ENCODE measurements at regions not wholly inside any gene's neighbourhood (a gene's known extent, or its start where the extent isn't known, plus 50 kb on each side); places are given as distances from the start of the nearest gene placed in this dataset.

DNA sequence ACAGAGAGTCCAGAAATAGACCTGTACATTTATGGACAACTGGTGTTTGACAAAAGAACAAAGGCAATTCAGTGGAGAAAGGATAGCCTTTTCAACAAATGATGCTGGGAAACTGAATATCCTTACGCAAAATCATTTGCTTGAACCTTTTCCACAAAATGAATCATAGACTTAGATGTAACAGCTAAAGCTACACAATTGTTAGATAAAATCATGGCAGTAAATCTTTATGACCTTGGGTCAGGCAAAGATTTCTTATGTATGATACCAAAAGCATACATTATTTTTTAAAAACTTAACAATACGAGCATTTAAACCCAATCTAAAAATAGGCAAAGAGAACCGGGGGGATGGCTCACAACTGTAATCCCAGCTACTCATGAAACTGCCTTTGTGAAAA is 73.5 kb upstream of the DST start (continued):
- TF ChIP-seq, protein P1, sequence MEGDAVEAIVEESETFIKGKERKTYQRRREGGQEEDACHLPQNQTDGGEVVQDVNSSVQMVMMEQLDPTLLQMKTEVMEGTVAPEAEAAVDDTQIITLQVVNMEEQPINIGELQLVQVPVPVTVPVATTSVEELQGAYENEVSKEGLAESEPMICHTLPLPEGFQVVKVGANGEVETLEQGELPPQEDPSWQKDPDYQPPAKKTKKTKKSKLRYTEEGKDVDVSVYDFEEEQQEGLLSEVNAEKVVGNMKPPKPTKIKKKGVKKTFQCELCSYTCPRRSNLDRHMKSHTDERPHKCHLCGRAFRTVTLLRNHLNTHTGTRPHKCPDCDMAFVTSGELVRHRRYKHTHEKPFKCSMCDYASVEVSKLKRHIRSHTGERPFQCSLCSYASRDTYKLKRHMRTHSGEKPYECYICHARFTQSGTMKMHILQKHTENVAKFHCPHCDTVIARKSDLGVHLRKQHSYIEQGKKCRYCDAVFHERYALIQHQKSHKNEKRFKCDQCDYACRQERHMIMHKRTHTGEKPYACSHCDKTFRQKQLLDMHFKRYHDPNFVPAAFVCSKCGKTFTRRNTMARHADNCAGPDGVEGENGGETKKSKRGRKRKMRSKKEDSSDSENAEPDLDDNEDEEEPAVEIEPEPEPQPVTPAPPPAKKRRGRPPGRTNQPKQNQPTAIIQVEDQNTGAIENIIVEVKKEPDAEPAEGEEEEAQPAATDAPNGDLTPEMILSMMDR (conservative IDR thresholded peaks at IDR 0.05; ENCODE audit: low read depth in 2 of 2) = no peak
- TF ChIP-seq, protein P2, sequence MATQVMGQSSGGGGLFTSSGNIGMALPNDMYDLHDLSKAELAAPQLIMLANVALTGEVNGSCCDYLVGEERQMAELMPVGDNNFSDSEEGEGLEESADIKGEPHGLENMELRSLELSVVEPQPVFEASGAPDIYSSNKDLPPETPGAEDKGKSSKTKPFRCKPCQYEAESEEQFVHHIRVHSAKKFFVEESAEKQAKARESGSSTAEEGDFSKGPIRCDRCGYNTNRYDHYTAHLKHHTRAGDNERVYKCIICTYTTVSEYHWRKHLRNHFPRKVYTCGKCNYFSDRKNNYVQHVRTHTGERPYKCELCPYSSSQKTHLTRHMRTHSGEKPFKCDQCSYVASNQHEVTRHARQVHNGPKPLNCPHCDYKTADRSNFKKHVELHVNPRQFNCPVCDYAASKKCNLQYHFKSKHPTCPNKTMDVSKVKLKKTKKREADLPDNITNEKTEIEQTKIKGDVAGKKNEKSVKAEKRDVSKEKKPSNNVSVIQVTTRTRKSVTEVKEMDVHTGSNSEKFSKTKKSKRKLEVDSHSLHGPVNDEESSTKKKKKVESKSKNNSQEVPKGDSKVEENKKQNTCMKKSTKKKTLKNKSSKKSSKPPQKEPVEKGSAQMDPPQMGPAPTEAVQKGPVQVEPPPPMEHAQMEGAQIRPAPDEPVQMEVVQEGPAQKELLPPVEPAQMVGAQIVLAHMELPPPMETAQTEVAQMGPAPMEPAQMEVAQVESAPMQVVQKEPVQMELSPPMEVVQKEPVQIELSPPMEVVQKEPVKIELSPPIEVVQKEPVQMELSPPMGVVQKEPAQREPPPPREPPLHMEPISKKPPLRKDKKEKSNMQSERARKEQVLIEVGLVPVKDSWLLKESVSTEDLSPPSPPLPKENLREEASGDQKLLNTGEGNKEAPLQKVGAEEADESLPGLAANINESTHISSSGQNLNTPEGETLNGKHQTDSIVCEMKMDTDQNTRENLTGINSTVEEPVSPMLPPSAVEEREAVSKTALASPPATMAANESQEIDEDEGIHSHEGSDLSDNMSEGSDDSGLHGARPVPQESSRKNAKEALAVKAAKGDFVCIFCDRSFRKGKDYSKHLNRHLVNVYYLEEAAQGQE (IDR thresholded peaks at IDR 0.05; ENCODE audit: unreplicated experiment) = no peak
- TF ChIP-seq, protein P3, sequence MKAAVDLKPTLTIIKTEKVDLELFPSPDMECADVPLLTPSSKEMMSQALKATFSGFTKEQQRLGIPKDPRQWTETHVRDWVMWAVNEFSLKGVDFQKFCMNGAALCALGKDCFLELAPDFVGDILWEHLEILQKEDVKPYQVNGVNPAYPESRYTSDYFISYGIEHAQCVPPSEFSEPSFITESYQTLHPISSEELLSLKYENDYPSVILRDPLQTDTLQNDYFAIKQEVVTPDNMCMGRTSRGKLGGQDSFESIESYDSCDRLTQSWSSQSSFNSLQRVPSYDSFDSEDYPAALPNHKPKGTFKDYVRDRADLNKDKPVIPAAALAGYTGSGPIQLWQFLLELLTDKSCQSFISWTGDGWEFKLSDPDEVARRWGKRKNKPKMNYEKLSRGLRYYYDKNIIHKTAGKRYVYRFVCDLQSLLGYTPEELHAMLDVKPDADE (IDR thresholded peaks at IDR 0.05) = no peak

DNA sequence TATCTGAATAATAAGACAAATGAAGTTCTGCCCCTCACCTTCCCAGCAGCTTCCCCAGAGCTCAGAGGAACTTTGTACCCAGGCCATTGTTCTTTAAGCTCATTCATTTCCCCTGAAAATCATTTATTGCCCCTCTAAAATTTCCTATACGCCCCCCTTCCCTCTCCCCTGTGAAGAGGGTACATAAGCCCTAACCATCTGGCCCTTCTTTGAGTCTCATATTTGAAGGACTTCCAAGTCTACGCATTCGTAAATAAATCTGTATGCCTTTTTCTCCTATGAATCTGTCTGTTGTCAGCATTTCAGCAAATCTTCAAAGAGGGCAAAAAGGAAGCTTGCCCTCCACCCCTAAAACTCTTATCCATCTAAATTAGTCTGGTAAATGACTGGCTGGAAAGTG is 73.1 kb upstream of the DST start:
- Mint-ChIP-seq H3K4me3 (no peak overlapping the region; the same call in 2 of the 3 replicates), H3K27ac (no peak overlapping the region), H3K4me1 (peaks cover 70% of the 10 kb centered on the region), H3K9me3 (peaks cover 23% of the 10 kb centered on the region), H3K27me3 (ENCODE audit: insufficient read depth, low read depth, poor library complexity) (peaks cover 3% of the 10 kb centered on the region), H3K36me3 (ENCODE audit: low read depth) (peaks cover 34% of the 10 kb centered on the region)
- Histone ChIP-seq H3K27ac (ENCODE audit: low read depth) (no peak overlapping the region), H2AFZ (no peak overlapping the region), H3F3A (replicated peaks; ENCODE audit: low read depth) (no peaks in the 10 kb centered on the region; the same call in 1 of the 2 replicates), H4K20me1 (replicated peaks; ENCODE audit: insufficient read depth) (no peaks in the 10 kb centered on the region), H3K27me3 (ENCODE audit: insufficient read depth) (no peaks in the 10 kb centered on the region), H3K9me2 (ENCODE audit: insufficient read depth) (no peaks in the 10 kb centered on the region), H3K4me2 (peak overlapping the region; percentile 29; the same call in 1 of the 2 replicates), H3K4me3 (no peak overlapping the region), H3K4me1 (ENCODE audit: insufficient read depth) (peaks cover 61% of the 10 kb centered on the region), H3K79me2 (replicated peaks; ENCODE audit: insufficient read depth) (peaks cover 93% of the 10 kb centered on the region), H3K36me3 (ENCODE audit: insufficient read depth) (no peaks in the 10 kb centered on the region)
- DNase-seq (ENCODE audit: low spot score) (no peak), ATAC-seq (no peak)
- TF ChIP-seq, protein P4, sequence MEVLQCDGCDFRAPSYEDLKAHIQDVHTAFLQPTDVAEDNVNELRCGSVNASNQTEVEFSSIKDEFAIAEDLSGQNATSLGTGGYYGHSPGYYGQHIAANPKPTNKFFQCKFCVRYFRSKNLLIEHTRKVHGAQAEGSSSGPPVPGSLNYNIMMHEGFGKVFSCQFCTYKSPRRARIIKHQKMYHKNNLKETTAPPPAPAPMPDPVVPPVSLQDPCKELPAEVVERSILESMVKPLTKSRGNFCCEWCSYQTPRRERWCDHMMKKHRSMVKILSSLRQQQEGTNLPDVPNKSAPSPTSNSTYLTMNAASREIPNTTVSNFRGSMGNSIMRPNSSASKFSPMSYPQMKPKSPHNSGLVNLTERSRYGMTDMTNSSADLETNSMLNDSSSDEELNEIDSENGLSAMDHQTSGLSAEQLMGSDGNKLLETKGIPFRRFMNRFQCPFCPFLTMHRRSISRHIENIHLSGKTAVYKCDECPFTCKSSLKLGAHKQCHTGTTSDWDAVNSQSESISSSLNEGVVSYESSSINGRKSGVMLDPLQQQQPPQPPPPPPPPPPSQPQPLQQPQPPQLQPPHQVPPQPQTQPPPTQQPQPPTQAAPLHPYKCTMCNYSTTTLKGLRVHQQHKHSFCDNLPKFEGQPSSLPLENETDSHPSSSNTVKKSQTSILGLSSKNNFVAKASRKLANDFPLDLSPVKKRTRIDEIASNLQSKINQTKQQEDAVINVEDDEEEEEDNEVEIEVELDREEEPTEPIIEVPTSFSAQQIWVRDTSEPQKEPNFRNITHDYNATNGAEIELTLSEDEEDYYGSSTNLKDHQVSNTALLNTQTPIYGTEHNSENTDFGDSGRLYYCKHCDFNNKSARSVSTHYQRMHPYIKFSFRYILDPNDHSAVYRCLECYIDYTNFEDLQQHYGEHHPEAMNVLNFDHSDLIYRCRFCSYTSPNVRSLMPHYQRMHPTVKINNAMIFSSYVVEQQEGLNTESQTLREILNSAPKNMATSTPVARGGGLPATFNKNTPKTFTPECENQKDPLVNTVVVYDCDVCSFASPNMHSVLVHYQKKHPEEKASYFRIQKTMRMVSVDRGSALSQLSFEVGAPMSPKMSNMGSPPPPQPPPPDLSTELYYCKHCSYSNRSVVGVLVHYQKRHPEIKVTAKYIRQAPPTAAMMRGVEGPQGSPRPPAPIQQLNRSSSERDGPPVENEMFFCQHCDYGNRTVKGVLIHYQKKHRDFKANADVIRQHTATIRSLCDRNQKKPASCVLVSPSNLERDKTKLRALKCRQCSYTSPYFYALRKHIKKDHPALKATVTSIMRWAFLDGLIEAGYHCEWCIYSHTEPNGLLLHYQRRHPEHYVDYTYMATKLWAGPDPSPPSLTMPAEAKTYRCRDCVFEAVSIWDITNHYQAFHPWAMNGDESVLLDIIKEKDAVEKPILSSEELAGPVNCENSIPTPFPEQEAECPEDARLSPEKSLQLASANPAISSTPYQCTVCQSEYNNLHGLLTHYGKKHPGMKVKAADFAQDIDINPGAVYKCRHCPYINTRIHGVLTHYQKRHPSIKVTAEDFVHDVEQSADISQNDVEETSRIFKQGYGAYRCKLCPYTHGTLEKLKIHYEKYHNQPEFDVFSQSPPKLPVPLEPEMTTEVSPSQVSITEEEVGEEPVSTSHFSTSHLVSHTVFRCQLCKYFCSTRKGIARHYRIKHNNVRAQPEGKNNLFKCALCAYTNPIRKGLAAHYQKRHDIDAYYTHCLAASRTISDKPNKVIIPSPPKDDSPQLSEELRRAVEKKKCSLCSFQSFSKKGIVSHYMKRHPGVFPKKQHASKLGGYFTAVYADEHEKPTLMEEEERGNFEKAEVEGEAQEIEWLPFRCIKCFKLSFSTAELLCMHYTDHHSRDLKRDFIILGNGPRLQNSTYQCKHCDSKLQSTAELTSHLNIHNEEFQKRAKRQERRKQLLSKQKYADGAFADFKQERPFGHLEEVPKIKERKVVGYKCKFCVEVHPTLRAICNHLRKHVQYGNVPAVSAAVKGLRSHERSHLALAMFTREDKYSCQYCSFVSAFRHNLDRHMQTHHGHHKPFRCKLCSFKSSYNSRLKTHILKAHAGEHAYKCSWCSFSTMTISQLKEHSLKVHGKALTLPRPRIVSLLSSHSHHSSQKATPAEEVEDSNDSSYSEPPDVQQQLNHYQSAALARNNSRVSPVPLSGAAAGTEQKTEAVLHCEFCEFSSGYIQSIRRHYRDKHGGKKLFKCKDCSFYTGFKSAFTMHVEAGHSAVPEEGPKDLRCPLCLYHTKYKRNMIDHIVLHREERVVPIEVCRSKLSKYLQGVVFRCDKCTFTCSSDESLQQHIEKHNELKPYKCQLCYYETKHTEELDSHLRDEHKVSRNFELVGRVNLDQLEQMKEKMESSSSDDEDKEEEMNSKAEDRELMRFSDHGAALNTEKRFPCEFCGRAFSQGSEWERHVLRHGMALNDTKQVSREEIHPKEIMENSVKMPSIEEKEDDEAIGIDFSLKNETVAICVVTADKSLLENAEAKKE (CRISPR knock-in tag; IDR thresholded peaks at IDR 0.05) = no peak
- no peak for TF ChIP-seq STAT1 (IDR thresholded peaks at IDR 0.05; ENCODE audit: unreplicated experiment)
- no peak for TF ChIP-seq POLR2AphosphoS5 (IDR thresholded peaks at IDR 0.05; ENCODE audit: low read depth)
- no peak for TF ChIP-seq CREB1 (CRISPR knock-in tag; IDR thresholded peaks at IDR 0.05; ENCODE audit: low read depth)
- no peak for TF ChIP-seq ZNF114 (CRISPR knock-in tag; IDR thresholded peaks at IDR 0.05)
- no peak for TF ChIP-seq EZH2phosphoT487 (IDR thresholded peaks at IDR 0.05; ENCODE audit: unreplicated experiment)
- TF ChIP-seq ZNF331 (CRISPR knock-in tag; IDR thresholded peaks at IDR 0.05; ENCODE audit: low read depth) = no peak
- TF ChIP-seq, protein P3 (IDR thresholded peaks at IDR 0.05) = no peak
- no peak for TF ChIP-seq JUNB (IDR thresholded peaks at IDR 0.05; ENCODE audit: unreplicated experiment)

Measured in GM23338 (cell line).